ENCODE measurements at regions not wholly inside any gene's neighbourhood (a gene's known extent, or its start where the extent isn't known, plus 50 kb on each side); places are given as distances from the start of the nearest gene placed in this dataset.
A peak's percentile ranks its signal among the peaks of the same experiment; 100 is the strongest.

- no peak overlapping the region for H3K4me3 ChIP-seq (replicated peaks in 1 of 3)
- no peak for TF ChIP-seq POLR2A (IDR thresholded peaks at IDR 0.05)
- TF ChIP-seq CTCF (IDR thresholded peaks at IDR 0.05) = no peak
- 95 to 100% methylated on average over 1 of the region's 1 CpG for WGBS, 2 donors
Observed at GRCh38 chr18:46377557-46377956, 273.4 kb downstream of the HAUS1 start.

GRCh38 chr18:46378126-46378863, 274.1 kb downstream of the HAUS1 start:
- TF ChIP-seq POLR2A (IDR thresholded peaks at IDR 0.05) (no peak), CTCF (IDR thresholded peaks at IDR 0.05) (no peak)
- Histone ChIP-seq H3K4me1 (peaks cover 8 to 11% of the 10 kb centered on the region in 2 donors), H3K9me3 (no peaks in the 10 kb centered on the region), H3K27ac (no peak overlapping the region), H3K36me3 (no peaks in the 10 kb centered on the region), H3K27me3 (no peaks in the 10 kb centered on the region), H3K4me3 (replicated peaks in 1 of 3) (no peak overlapping the region)
- DNase-seq = no peak
- intact Hi-C loops (cut with DNase I) = no loop called here
- WGBS, 2 donors = 77 to 86% methylated on average over 9 to 12 of the region's 12 CpGs

More at GRCh38 chr18:46377557-46377956, 273.4 kb downstream of the HAUS1 start:
- DNase-seq = no peak
- Histone ChIP-seq H3K27me3 (no peaks in the 10 kb centered on the region), H3K27ac (no peak overlapping the region), H3K9me3 (no peaks in the 10 kb centered on the region), H3K4me1 (peaks cover 8 to 11% of the 10 kb centered on the region in 2 donors), H3K36me3 (no peaks in the 10 kb centered on the region)
- intact Hi-C loops (cut with DNase I) = no loop called here

GRCh38 chr18:46378864-46379207, 274.7 kb downstream of the HAUS1 start:
- peaks cover 8 to 11% of the 10 kb centered on the region in 2 donors for H3K4me1 ChIP-seq
- no peak overlapping the region for H3K4me3 ChIP-seq (replicated peaks in 1 of 3)
- intact Hi-C loops (cut with DNase I) = no loop called here
- no peak overlapping the region for H3K27ac ChIP-seq
- no peaks in the 10 kb centered on the region for H3K27me3 ChIP-seq
- no peak for TF ChIP-seq CTCF (IDR thresholded peaks at IDR 0.05)
- DNase-seq = no peak
- WGBS, 2 donors = 87 to 96% methylated on average over 4 of the region's 4 CpGs
- no peaks in the 10 kb centered on the region for H3K9me3 ChIP-seq
- H3K36me3 ChIP-seq = no peaks in the 10 kb centered on the region

GRCh38 chr18:46379323-46379950, 275.3 kb downstream of the HAUS1 start:
- no peaks in the 10 kb centered on the region for H3K27me3 ChIP-seq
- no peak for DNase-seq
- peaks cover 8 to 9% of the 10 kb centered on the region in 2 donors for H3K4me1 ChIP-seq
- WGBS, 2 donors = 80 to 87% methylated on average over 11 of the region's 11 CpGs
- no peak for TF ChIP-seq POLR2A (IDR thresholded peaks at IDR 0.05)
- no peak for TF ChIP-seq CTCF (IDR thresholded peaks at IDR 0.05)
- no peak overlapping the region for H3K4me3 ChIP-seq (replicated peaks in 1 of 3)
- intact Hi-C loops (cut with DNase I) = no loop called here
- H3K36me3 ChIP-seq = no peaks in the 10 kb centered on the region
- no peak overlapping the region for H3K27ac ChIP-seq
- H3K9me3 ChIP-seq = no peaks in the 10 kb centered on the region

- no peaks in the 10 kb centered on the region for H3K27me3 ChIP-seq
- 95 to 98% methylated on average over 2 of the region's 2 CpGs for WGBS, 2 donors
- H3K4me3 ChIP-seq (replicated peaks in 1 of 3) = no peak overlapping the region
- DNase-seq = no peak
- H3K9me3 ChIP-seq = no peaks in the 10 kb centered on the region
- no peak for TF ChIP-seq CTCF (IDR thresholded peaks at IDR 0.05)
- TF ChIP-seq POLR2A (IDR thresholded peaks at IDR 0.05) = no peak
- H3K27ac ChIP-seq = peak overlapping the region in 1 of 3 donors; percentile 18
- intact Hi-C loops (cut with DNase I) = no loop called here
- peaks cover 29 to 41% of the 10 kb centered on the region in 2 donors for H3K4me1 ChIP-seq
- no peaks in the 10 kb centered on the region for H3K36me3 ChIP-seq
Observed at GRCh38 chr18:46385124-46385523, 271.9 kb downstream of the LOXHD1 start.

Data from thyroid gland (tissue), 4 donors.